GM12872 (cell line): ENCODE measurements at regions not wholly inside any gene's neighbourhood (a gene's known extent, or its start where the extent isn't known, plus 50 kb on each side); places are given as distances from the start of the nearest gene placed in this dataset.

Experiments
- CTCF ChIP-seq: IDR thresholded peaks from 3 replicates; pipeline ENCODE4 v1.5.1; 2011; ENCODE audit warnings: low read depth, mild to moderate bottlenecking, low read length, moderate library complexity; ENCODE audit not compliant: insufficient read depth

DNA sequence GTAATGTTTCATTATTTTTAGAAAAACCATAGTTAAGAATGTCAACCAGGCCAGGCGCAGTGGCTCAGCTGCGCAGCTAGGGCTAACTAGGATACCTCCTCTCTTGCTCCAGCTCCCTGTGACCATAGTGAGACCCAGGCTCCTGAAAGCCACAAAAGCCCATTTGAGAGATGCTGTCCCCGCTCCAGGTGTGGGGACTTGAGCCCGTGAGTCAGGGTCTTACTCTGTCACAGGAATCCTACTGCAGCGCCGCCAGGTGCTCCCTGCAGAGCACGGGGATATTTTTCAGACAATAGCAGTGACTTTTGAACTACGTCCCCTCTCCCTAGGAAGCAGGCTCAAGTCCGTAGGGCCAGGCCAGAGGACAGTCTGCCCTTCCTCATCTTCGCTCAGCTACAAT is 75.6 kb upstream of the NRBF2 start:
- no peak for TF ChIP-seq CTCF

- no peak for TF ChIP-seq CTCF
These were observed 77.4 kb upstream of the NRBF2 start for GRCh38 chr10:63055705-63056104.

GRCh38 chr10:63054889-63055611 is 78.1 kb upstream of the NRBF2 start:
- TF ChIP-seq CTCF, result no peak

GRCh38 chr10:63052083-63052482 is 81.0 kb upstream of the NRBF2 start:
- no peak for TF ChIP-seq CTCF

- no peak for TF ChIP-seq CTCF
These were observed 90.9 kb upstream of the NRBF2 start for GRCh38 chr10:63042256-63042655.

DNA sequence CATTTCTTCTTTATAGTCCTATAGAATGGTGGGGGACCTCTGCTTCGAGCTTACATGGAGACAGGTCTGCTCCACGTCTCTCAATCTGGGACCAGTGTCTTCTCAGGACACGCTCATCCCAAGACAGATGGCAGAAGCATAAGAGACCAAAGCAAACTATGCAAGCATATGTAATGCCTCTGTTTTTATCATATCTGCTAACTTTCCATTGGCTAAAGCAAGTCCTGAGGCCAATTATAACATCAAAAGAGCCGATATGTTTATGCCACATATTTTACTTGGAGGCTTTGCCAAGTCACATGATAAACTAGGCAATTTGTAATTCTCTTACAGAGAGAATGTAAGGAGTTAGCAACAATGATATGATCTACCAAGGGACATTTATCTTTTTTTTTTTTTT is 102.6 kb upstream of the NRBF2 start:
- TF ChIP-seq CTCF, result no peak

GRCh38 chr10:63027531-63027930 is 105.6 kb upstream of the NRBF2 start:
- no peak for TF ChIP-seq CTCF
